Testis (tissue), 2 donors: ENCODE measurements at regions not wholly inside any gene's neighbourhood (a gene's known extent, or its start where the extent isn't known, plus 50 kb on each side); places are given as distances from the start of the nearest gene placed in this dataset.
"Not testable (repeated sequence)": the region's sequence is repeated elsewhere in the genome, so short reads cannot be mapped to it uniquely, and the experiment has no call there.

Experiments used
- DNase-seq: peaks from one replicate; pipeline ENCODE4 v3.0.0-alpha.2; 2019
- H3K27ac ChIP-seq, 2 donors: fragments of 200-600 bp; sonication (generic); one replicate each; pipeline ENCODE4 v1.5.1; 2019
- H3K27me3 ChIP-seq: fragments of 200-600 bp; sonication (generic); one replicate; pipeline ENCODE4 v1.5.1; 2019
- H3K36me3 ChIP-seq: fragments of 200-600 bp; sonication (generic); one replicate; pipeline ENCODE4 v1.5.1; 2017; ENCODE audit warnings: low read depth; ENCODE audit errors: missing control alignments
- H3K4me1 ChIP-seq: fragments of 200-600 bp; sonication (generic); one replicate; pipeline ENCODE4 v1.5.1; 2019
- H3K4me3 ChIP-seq, 2 donors: fragments of 200-600 bp; sonication (generic); one replicate each; pipeline ENCODE4 v1.5.1; 2017 to 2019
- H3K9me3 ChIP-seq: fragments of 200-600 bp; sonication (generic); one replicate; pipeline ENCODE4 v1.5.1; 2017
- POLR2A ChIP-seq: fragments of 450-650 bp; IDR thresholded peaks from one replicate; pipeline ENCODE4 v1.6.1; 2017; ENCODE audit warnings: antibody characterized with exemption, mild to moderate bottlenecking, moderate library complexity
- WGBS, 2 donors: methylation state at CpG; one replicate each; pipeline ENCODE4 v1.1.5; 2018; 5-methylcytosine and 5-hydroxymethylcytosine counted together
- intact Hi-C: fragments of 100-400 bp; cut with DNase I; formaldehyde crosslinking; loops from one replicate; pipeline ENCODE4 v1.15.1; 2023; ENCODE audit warnings: low total_unique reads
- TF ChIP-seq, protein P1 (sequence below), 3 experiments: fragments of 450-650 bp in 2 of 3; fragments of 200-600 bp in 1 of 3; sonication (generic) in 1 of 3; IDR thresholded peaks; one replicate each; pipeline ENCODE4 v1.5.1; 2016 to 2019; ENCODE audit warnings: antibody characterized with exemption in 3 of 3, mild to moderate bottlenecking in 2 of 3, moderate library complexity in 1 of 3

- H3K27me3 ChIP-seq: no peaks in the 10 kb centered on the region
- no peaks in the 10 kb centered on the region for H3K36me3 ChIP-seq
- no peak overlapping the region for H3K27ac ChIP-seq
- H3K9me3 ChIP-seq: no peaks in the 10 kb centered on the region
- intact Hi-C loops: no loop called here
- TF ChIP-seq, protein P1, sequence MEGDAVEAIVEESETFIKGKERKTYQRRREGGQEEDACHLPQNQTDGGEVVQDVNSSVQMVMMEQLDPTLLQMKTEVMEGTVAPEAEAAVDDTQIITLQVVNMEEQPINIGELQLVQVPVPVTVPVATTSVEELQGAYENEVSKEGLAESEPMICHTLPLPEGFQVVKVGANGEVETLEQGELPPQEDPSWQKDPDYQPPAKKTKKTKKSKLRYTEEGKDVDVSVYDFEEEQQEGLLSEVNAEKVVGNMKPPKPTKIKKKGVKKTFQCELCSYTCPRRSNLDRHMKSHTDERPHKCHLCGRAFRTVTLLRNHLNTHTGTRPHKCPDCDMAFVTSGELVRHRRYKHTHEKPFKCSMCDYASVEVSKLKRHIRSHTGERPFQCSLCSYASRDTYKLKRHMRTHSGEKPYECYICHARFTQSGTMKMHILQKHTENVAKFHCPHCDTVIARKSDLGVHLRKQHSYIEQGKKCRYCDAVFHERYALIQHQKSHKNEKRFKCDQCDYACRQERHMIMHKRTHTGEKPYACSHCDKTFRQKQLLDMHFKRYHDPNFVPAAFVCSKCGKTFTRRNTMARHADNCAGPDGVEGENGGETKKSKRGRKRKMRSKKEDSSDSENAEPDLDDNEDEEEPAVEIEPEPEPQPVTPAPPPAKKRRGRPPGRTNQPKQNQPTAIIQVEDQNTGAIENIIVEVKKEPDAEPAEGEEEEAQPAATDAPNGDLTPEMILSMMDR (IDR thresholded peaks at IDR 0.05): no peak
- no peak for TF ChIP-seq POLR2A
- no peaks in the 10 kb centered on the region for H3K4me1 ChIP-seq
- no peak for DNase-seq
- H3K4me3 ChIP-seq: no peak overlapping the region
- WGBS, 2 donors: 75 to 76% methylated on average over 2 of the region's 2 CpGs
Observed at GRCh38 chr4:128758314-128758922, 51.1 kb upstream of the JADE1 start.

GRCh38 chr4:128757712-128758111, 51.8 kb upstream of the JADE1 start:
- TF ChIP-seq, protein P1 (IDR thresholded peaks at IDR 0.05): no peak
- TF ChIP-seq POLR2A: no peak
- H3K4me3 ChIP-seq: no peak overlapping the region
- H3K4me1 ChIP-seq: no peaks in the 10 kb centered on the region
- DNase-seq: no peak
- H3K9me3 ChIP-seq: no peaks in the 10 kb centered on the region
- no peaks in the 10 kb centered on the region for H3K36me3 ChIP-seq
- H3K27me3 ChIP-seq: no peaks in the 10 kb centered on the region
- intact Hi-C loops: no loop called here
- no peak overlapping the region for H3K27ac ChIP-seq
- 42 to 55% methylated on average over 3 of the region's 3 CpGs for WGBS, 2 donors

DNA sequence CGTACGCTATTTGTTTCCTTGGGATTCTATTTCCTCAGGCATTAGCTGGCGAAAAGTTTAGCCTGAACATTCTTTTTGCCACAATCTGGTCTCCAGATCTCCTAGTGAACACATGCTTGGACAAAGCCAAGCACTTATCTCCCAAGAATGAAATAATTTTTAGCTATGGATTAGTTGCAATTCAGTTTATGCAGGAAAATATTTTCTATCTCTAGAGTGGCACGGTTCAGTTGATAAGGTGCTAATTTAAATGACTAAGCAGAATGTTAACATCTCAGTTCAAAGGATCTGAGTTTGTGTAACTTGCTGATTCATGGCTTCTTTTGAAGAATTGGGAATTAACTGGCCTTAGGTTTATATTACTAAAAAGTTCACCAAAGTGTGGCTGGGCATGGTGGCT, 58.1 kb upstream of the JADE1 start:
- no peak for DNase-seq
- no peaks in the 10 kb centered on the region for H3K36me3 ChIP-seq
- 84 to 87% methylated on average over 4 of the region's 4 CpGs for WGBS, 2 donors
- no peaks in the 10 kb centered on the region for H3K27me3 ChIP-seq
- intact Hi-C loops: no loop called here
- H3K9me3 ChIP-seq: no peaks in the 10 kb centered on the region
- TF ChIP-seq POLR2A: no peak
- TF ChIP-seq, protein P1 (IDR thresholded peaks at IDR 0.05): no peak
- no peak overlapping the region for H3K27ac ChIP-seq
- no peak overlapping the region for H3K4me3 ChIP-seq
- H3K4me1 ChIP-seq: no peaks in the 10 kb centered on the region

GRCh38 chr4:128741748-128742147, 67.8 kb upstream of the JADE1 start:
- intact Hi-C loops, H3K36me3 ChIP-seq, H3K27me3 ChIP-seq, H3K9me3 ChIP-seq, H3K4me1 ChIP-seq, H3K27ac ChIP-seq, H3K4me3 ChIP-seq: not testable (repeated sequence)
- peak; percentile 65 for DNase-seq
- 82 to 95% methylated on average over 7 of the region's 7 CpGs for WGBS, 2 donors

DNA sequence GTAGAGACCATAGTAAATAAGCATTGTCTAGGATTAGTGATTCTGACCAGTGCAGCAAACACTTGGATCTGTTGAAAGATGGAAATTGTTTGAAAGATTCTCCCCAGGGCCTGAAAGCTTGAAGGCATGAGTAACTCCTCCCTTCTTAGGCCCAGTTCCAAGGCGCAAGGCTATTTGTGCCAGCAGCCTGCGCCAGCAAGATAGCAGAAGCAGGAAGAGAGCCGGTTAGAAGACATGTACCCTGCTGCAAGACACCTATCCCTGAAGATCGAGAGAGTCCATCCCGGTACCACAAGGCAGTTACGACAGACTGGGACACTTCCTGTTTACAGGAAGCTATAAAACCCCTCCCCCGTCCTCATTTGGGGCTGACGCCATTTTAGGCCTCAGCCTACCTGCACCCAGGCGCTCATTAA, 72.4 kb upstream of the JADE1 start:
- intact Hi-C loops: no loop called here
- TF ChIP-seq, protein P1 (IDR thresholded peaks at IDR 0.05): no peak
- no peak for TF ChIP-seq POLR2A
- H3K36me3 ChIP-seq: no peaks in the 10 kb centered on the region
- WGBS, 2 donors: 67 to 78% methylated on average over 9 of the region's 9 CpGs
- peak; percentile 16 for DNase-seq
- no peaks in the 10 kb centered on the region for H3K4me1 ChIP-seq
- no peaks in the 10 kb centered on the region for H3K9me3 ChIP-seq
- H3K27ac ChIP-seq: no peak overlapping the region
- H3K4me3 ChIP-seq: peak overlapping the region in 1 of 2 donors; percentile 27
- H3K27me3 ChIP-seq: no peaks in the 10 kb centered on the region
